ENCODE measurements at regions not wholly inside any gene's neighbourhood (a gene's known extent, or its start where the extent isn't known, plus 50 kb on each side); places are given as distances from the start of the nearest gene placed in this dataset.

GRCh38 chr11:120034176-120034875 is 103.6 kb downstream of the TRIM29 start:
- TF ChIP-seq EZH2 (IDR thresholded peaks at IDR 0.05; ENCODE audit: low read depth): no peak
- TF ChIP-seq CTCF (conservative IDR thresholded peaks at IDR 0.05): no peak
- H3K79me2 ChIP-seq (ENCODE audit: low read depth): no peaks in the 10 kb centered on the region
- no peak for DNase-seq
- H3K9me2 ChIP-seq (ENCODE audit: insufficient read depth): no peaks in the 10 kb centered on the region
- no peak overlapping the region for H3K4me2 ChIP-seq
- no peaks in the 10 kb centered on the region for H3F3A ChIP-seq (ENCODE audit: insufficient read depth, low read depth)
- peaks cover 95% of the 10 kb centered on the region for H3K27me3 ChIP-seq (ENCODE audit: insufficient read depth, low read depth)
- H4K20me1 ChIP-seq (ENCODE audit: insufficient read depth): no peaks in the 10 kb centered on the region
- H3K4me3 ChIP-seq: no peak overlapping the region
- no peak overlapping the region for H2AFZ ChIP-seq
- POLR2A ChIA-PET (ENCODE audit: unreplicated experiment): no interaction called here
- intact Hi-C loops (cut with micrococcal nuclease; ENCODE audit: unreplicated experiment): no loop called here
- H3K36me3 ChIP-seq (ENCODE audit: low read depth): no peaks in the 10 kb centered on the region
- CTCF ChIA-PET: no interaction called here
- H3K9me3 ChIP-seq (ENCODE audit: insufficient read depth, low read depth): no peaks in the 10 kb centered on the region
- no TSS peak for BruUV-seq (replicated peaks)
- H3K27ac ChIP-seq: no peak overlapping the region
- no peaks in the 10 kb centered on the region for H3K4me1 ChIP-seq (replicated peaks; ENCODE audit: insufficient read depth)

GRCh38 chr11:120032766-120033390 is 105.0 kb downstream of the TRIM29 start:
- no peaks in the 10 kb centered on the region for H3K9me2 ChIP-seq (ENCODE audit: insufficient read depth)
- intact Hi-C loops (cut with micrococcal nuclease; ENCODE audit: unreplicated experiment): no loop called here
- POLR2A ChIA-PET (ENCODE audit: unreplicated experiment): no interaction called here

More at GRCh38 chr11:120032766-120033390, 105.0 kb downstream of the TRIM29 start:
- Histone ChIP-seq H3K36me3 (ENCODE audit: low read depth) (no peaks in the 10 kb centered on the region), H3K79me2 (ENCODE audit: low read depth) (no peaks in the 10 kb centered on the region), H3K27ac (no peak overlapping the region), H3K9me3 (ENCODE audit: insufficient read depth, low read depth) (no peaks in the 10 kb centered on the region), H4K20me1 (ENCODE audit: insufficient read depth) (no peaks in the 10 kb centered on the region), H3K27me3 (ENCODE audit: insufficient read depth, low read depth) (peaks cover 96% of the 10 kb centered on the region), H3K4me3 (no peak overlapping the region), H3K4me2 (no peak overlapping the region), H2AFZ (no peak overlapping the region), H3F3A (ENCODE audit: insufficient read depth, low read depth) (no peaks in the 10 kb centered on the region), H3K4me1 (replicated peaks; ENCODE audit: insufficient read depth) (no peaks in the 10 kb centered on the region)
- CTCF ChIA-PET: no interaction called here
- no TSS peak for BruUV-seq (replicated peaks)
- TF ChIP-seq EZH2 (IDR thresholded peaks at IDR 0.05; ENCODE audit: low read depth): no peak
- no peak for TF ChIP-seq CTCF (conservative IDR thresholded peaks at IDR 0.05)
- DNase-seq: no peak
